ENCODE measurements at regions not wholly inside any gene's neighbourhood (a gene's known extent, or its start where the extent isn't known, plus 50 kb on each side); places are given as distances from the start of the nearest gene placed in this dataset.

GRCh38 chr20:16206817-16207216 lies 366.4 kb downstream of the KIF16B start:
- ChIA-PET POLR2A (no interaction called here), SMC1A (ENCODE audit: uncharacterized antibody, unreplicated experiment) (no interaction called here), RAD21 (ENCODE audit: unreplicated experiment) (no interaction called here), CTCF (interaction anchor here (1.2 kb wide), 1 partner anchor 14 kb away, joined by 4 read pairs; no protein-coding TSS in a partner anchor)
- no peaks in the 10 kb centered on the region for H3K27me3 ChIP-seq (replicated peaks in 1 of 2; ENCODE audit: control insufficient read depth in 2 of 2, insufficient read depth in 2 of 2, low read length in 1 of 2)
- ATAC-seq (no peak), FAIRE-seq (no peak), DNase-seq (ENCODE audit: low read depth, low spot score) (no peak)
- H3K4me2 ChIP-seq (ENCODE audit: control insufficient read depth, insufficient read depth), result no peak overlapping the region
- H3K27ac ChIP-seq (ENCODE audit: control insufficient read depth, insufficient read depth), result no peak overlapping the region
- H3K4me3 ChIP-seq, result no peak overlapping the region
- no TSS peak for BruUV-seq (replicated peaks)
- H2AFZ ChIP-seq (ENCODE audit: control insufficient read depth, low read depth, low read length), result no peak overlapping the region
- intact Hi-C loops (cut with micrococcal nuclease; ENCODE audit: unreplicated experiment) (no loop called here), in situ Hi-C loops (cut with MboI) (no loop called here)
- no peaks in the 10 kb centered on the region; the same call in 2 of the 3 replicates for H3K9me3 ChIP-seq (replicated peaks; ENCODE audit: control insufficient read depth, insufficient read depth, low read length)
- H3K4me1 ChIP-seq (ENCODE audit: control insufficient read depth, insufficient read depth, low read length), result no peaks in the 10 kb centered on the region
- no peaks in the 10 kb centered on the region for H4K20me1 ChIP-seq (ENCODE audit: control insufficient read depth, insufficient read depth)
- 10% methylated on average over 3 of the region's 3 CpGs for WGBS (ENCODE audit: insufficient coverage, insufficient replicate concordance, low lambda C conversion rate, missing lambda C conversion rate)
- no peaks in the 10 kb centered on the region for H3K79me2 ChIP-seq (ENCODE audit: control insufficient read depth, insufficient read depth, low read length)
- TF ChIP-seq NR2C2 (IDR thresholded peaks at IDR 0.05; ENCODE audit: borderline replicate concordance, control insufficient read depth, insufficient read length, low read depth), result no peak
- TF ChIP-seq PML (IDR thresholded peaks at IDR 0.05; ENCODE audit: low read length), result no peak
- no peak for TF ChIP-seq MTA3 (IDR thresholded peaks at IDR 0.05; ENCODE audit: borderline replicate concordance, low read length)
- no peak for TF ChIP-seq ZNF217 (IDR thresholded peaks at IDR 0.05)
- TF ChIP-seq EGR1 (IDR thresholded peaks at IDR 0.05; ENCODE audit: borderline replicate concordance in 1 of 2, low read depth in 2 of 2, low read length in 2 of 2), result no peak
- no peak for TF ChIP-seq HDGF (IDR thresholded peaks at IDR 0.05)
- no peak for TF ChIP-seq ETV6 (conservative IDR thresholded peaks at IDR 0.05 in 1 of 2, IDR thresholded peaks at IDR 0.05 in 1 of 2; ENCODE audit: borderline replicate concordance in 1 of 2, low read depth in 1 of 2)
- TF ChIP-seq PRDM15 (CRISPR knock-in tag; IDR thresholded peaks at IDR 0.05), result no peak
- TF ChIP-seq HDAC6 (IDR thresholded peaks at IDR 0.05; ENCODE audit: unreplicated experiment), result no peak
- no peak for TF ChIP-seq RBBP5 (conservative IDR thresholded peaks at IDR 0.05)
- H3K36me3 ChIP-seq (ENCODE audit: control insufficient read depth in 2 of 2, insufficient read depth in 2 of 2, low read length in 1 of 2), result no peaks in the 10 kb centered on the region
- no peak overlapping the region for H3K9ac ChIP-seq (ENCODE audit: control insufficient read depth, insufficient read depth, low read length)
